ENCODE measurements at regions not wholly inside any gene's neighbourhood (a gene's known extent, or its start where the extent isn't known, plus 50 kb on each side); places are given as distances from the start of the nearest gene placed in this dataset.

- in situ Hi-C loops (cut with HindIII; ENCODE audit: low sequenced_read_pairs), result loop anchor here (25.0 kb wide), 2 partner anchors 391 to 1766 kb away; no protein-coding TSS in a partner anchor
Observed at GRCh38 chr17:72528683-72529082, 407.9 kb downstream of the SOX9 start.

GRCh38 chr17:72529386-72529785 is 408.6 kb downstream of the SOX9 start:
- in situ Hi-C loops (cut with HindIII; ENCODE audit: low sequenced_read_pairs), result loop anchor here (25.0 kb wide), 2 partner anchors 392 to 1767 kb away; no protein-coding TSS in a partner anchor

GRCh38 chr17:72530454-72530853 is 409.6 kb downstream of the SOX9 start:
- in situ Hi-C loops (cut with HindIII; ENCODE audit: low sequenced_read_pairs), result loop anchor here (25.0 kb wide), 2 partner anchors 393 to 1768 kb away; no protein-coding TSS in a partner anchor

GRCh38 chr17:72531729-72532128 is 410.9 kb downstream of the SOX9 start:
- in situ Hi-C loops (cut with HindIII; ENCODE audit: low sequenced_read_pairs), result loop anchor here (25.0 kb wide), 2 partner anchors 394 to 1769 kb away; no protein-coding TSS in a partner anchor

GRCh38 chr17:72534265-72534664 is 413.4 kb downstream of the SOX9 start:
- in situ Hi-C loops (cut with HindIII; ENCODE audit: low sequenced_read_pairs), result loop anchor here (25.0 kb wide), 2 partner anchors 397 to 1772 kb away; no protein-coding TSS in a partner anchor

GRCh38 chr17:72534776-72535175 is 414.0 kb downstream of the SOX9 start:
- in situ Hi-C loops (cut with HindIII; ENCODE audit: low sequenced_read_pairs), result loop anchor here (25.0 kb wide), 2 partner anchors 397 to 1772 kb away; no protein-coding TSS in a partner anchor

GRCh38 chr17:72535346-72535745 is 414.5 kb downstream of the SOX9 start:
- in situ Hi-C loops (cut with HindIII; ENCODE audit: low sequenced_read_pairs), result loop anchor here (25.0 kb wide), 2 partner anchors 398 to 1773 kb away; no protein-coding TSS in a partner anchor

GRCh38 chr17:72535779-72536178 is 415.0 kb downstream of the SOX9 start:
- in situ Hi-C loops (cut with HindIII; ENCODE audit: low sequenced_read_pairs), result loop anchor here (25.0 kb wide), 2 partner anchors 398 to 1773 kb away; no protein-coding TSS in a partner anchor

GRCh38 chr17:72536788-72537187 is 416.0 kb downstream of the SOX9 start:
- in situ Hi-C loops (cut with HindIII; ENCODE audit: low sequenced_read_pairs), result loop anchor here (25.0 kb wide), 2 partner anchors 399 to 1774 kb away; no protein-coding TSS in a partner anchor

GRCh38 chr17:72538443-72538842 is 417.6 kb downstream of the SOX9 start:
- in situ Hi-C loops (cut with HindIII; ENCODE audit: low sequenced_read_pairs), result loop anchor here (25.0 kb wide), 2 partner anchors 401 to 1776 kb away; no protein-coding TSS in a partner anchor

GRCh38 chr17:72538901-72539352 is 418.1 kb downstream of the SOX9 start:
- in situ Hi-C loops (cut with HindIII; ENCODE audit: low sequenced_read_pairs), result loop anchor here (25.0 kb wide), 2 partner anchors 402 to 1777 kb away; no protein-coding TSS in a partner anchor

- in situ Hi-C loops (cut with HindIII; ENCODE audit: low sequenced_read_pairs), result loop anchor here (25.0 kb wide), 2 partner anchors 403 to 1778 kb away; no protein-coding TSS in a partner anchor
Observed at GRCh38 chr17:72539981-72540897, 419.4 kb downstream of the SOX9 start.

- in situ Hi-C loops (cut with HindIII; ENCODE audit: low sequenced_read_pairs), result loop anchor here (25.0 kb wide), 2 partner anchors 405 to 1780 kb away; no protein-coding TSS in a partner anchor
Observed at GRCh38 chr17:72542317-72542716, 421.5 kb downstream of the SOX9 start.

GRCh38 chr17:72545766-72546165 is 424.9 kb downstream of the SOX9 start:
- in situ Hi-C loops (cut with HindIII; ENCODE audit: low sequenced_read_pairs), result loop anchor here (25.0 kb wide), 2 partner anchors 408 to 1783 kb away; no protein-coding TSS in a partner anchor

- in situ Hi-C loops (cut with HindIII; ENCODE audit: low sequenced_read_pairs), result no loop called here
Observed at GRCh38 chr17:72553051-72553755, 432.4 kb downstream of the SOX9 start.

- in situ Hi-C loops (cut with HindIII; ENCODE audit: low sequenced_read_pairs), result no loop called here
Observed at GRCh38 chr17:72554508-72554907, 433.7 kb downstream of the SOX9 start.

GRCh38 chr17:72555052-72555451 is 434.2 kb downstream of the SOX9 start:
- in situ Hi-C loops (cut with HindIII; ENCODE audit: low sequenced_read_pairs), result no loop called here

GRCh38 chr17:72556944-72557826 is 436.4 kb downstream of the SOX9 start:
- in situ Hi-C loops (cut with HindIII; ENCODE audit: low sequenced_read_pairs), result no loop called here

- in situ Hi-C loops (cut with HindIII; ENCODE audit: low sequenced_read_pairs), result no loop called here
Observed at GRCh38 chr17:72558971-72559476, 438.2 kb downstream of the SOX9 start.

All from DLD1 (cell line).